Small intestine (tissue), 7 donors: ENCODE measurements at regions not wholly inside any gene's neighbourhood (a gene's known extent, or its start where the extent isn't known, plus 50 kb on each side); places are given as distances from the start of the nearest gene placed in this dataset.

ENCODE experiments used
- DNase-seq, 2 donors: peaks; one replicate each; pipeline versions ENCODE4 v3.0.0 to v3.0.0-alpha.2; 2013
- FAIRE-seq: peaks from 2 replicates; lab custom pipeline; 2012; peaks lifted over from hg19 to GRCh38; lab: Jason Lieb, UNC
- H3K27ac ChIP-seq, 3 donors: one replicate each; pipeline ENCODE4 v1.5.1; 2013; ENCODE audit warnings: low read length in 2 of 3, mild to moderate bottlenecking in 2 of 3, control low read depth in 1 of 3, inconsistent platforms in 1 of 3, low read depth in 1 of 3, moderate library complexity in 1 of 3
- H3K27me3 ChIP-seq, 3 donors: one replicate each; pipeline ENCODE4 v1.6.1; 2013; ENCODE audit warnings: low read length in 3 of 3, inconsistent platforms in 1 of 3; ENCODE audit not compliant: control insufficient read depth in 3 of 3, insufficient read depth in 3 of 3
- H3K36me3 ChIP-seq, 3 donors: one replicate each; pipeline ENCODE4 v1.6.1; 2013; ENCODE audit warnings: low read length in 3 of 3, inconsistent platforms in 1 of 3, low read depth in 1 of 3, mild to moderate bottlenecking in 1 of 3, moderate library complexity in 1 of 3; ENCODE audit not compliant: control insufficient read depth in 3 of 3, insufficient read depth in 2 of 3
- H3K4me1 ChIP-seq, 3 donors: one replicate each; pipeline ENCODE4 v1.6.1; 2013; ENCODE audit warnings: low read length in 2 of 3, inconsistent platforms in 1 of 3, low read depth in 1 of 3, mild to moderate bottlenecking in 1 of 3, moderate library complexity in 1 of 3; ENCODE audit not compliant: control insufficient read depth in 3 of 3, insufficient read depth in 2 of 3
- H3K4me3 ChIP-seq, 3 donors: one replicate each; pipeline ENCODE4 v1.5.1; 2013; ENCODE audit warnings: low read length in 3 of 3, control low read depth in 1 of 3, inconsistent platforms in 1 of 3, low read depth in 1 of 3, mild to moderate bottlenecking in 1 of 3, moderate library complexity in 1 of 3
- H3K9me3 ChIP-seq, 2 donors: one replicate each; pipeline ENCODE4 v1.6.1; 2013; ENCODE audit warnings: low read depth in 1 of 2, low read length in 1 of 2; ENCODE audit not compliant: control insufficient read depth in 2 of 2, insufficient read depth in 1 of 2
- WGBS, 3 donors: extraction: QIAGEN DNeasy Blood & Tissue Kit; methylation state at CpG; one replicate each; pipeline ENCODE4 v1.1.7; 2013; 5-methylcytosine and 5-hydroxymethylcytosine counted together
- donor health status: healthy with polysubstance abuse.
- donor health status: control.
- donor health status: control.
- donor health status: Bipolar disorder and iron deficiency.
- donor health status: healthy.

GRCh38 chrX:99461223-99461622 is 948.9 kb downstream of the PCDH19 start:
- H3K27me3 ChIP-seq = no peaks in the 10 kb centered on the region
- no peaks in the 10 kb centered on the region for H3K36me3 ChIP-seq
- DNase-seq = no peak
- 35 to 61% (median 40%) methylated on average over 4 of the region's 4 CpGs for WGBS, 3 donors
- H3K27ac ChIP-seq = no peak overlapping the region
- no peak overlapping the region for H3K4me3 ChIP-seq
- FAIRE-seq = no peak
- H3K9me3 ChIP-seq = no peaks in the 10 kb centered on the region
- H3K4me1 ChIP-seq = no peaks in the 10 kb centered on the region

- WGBS, 3 donors = 76 to 89% (median 84%) methylated on average over 1 of the region's 1 CpG
- Histone ChIP-seq H3K9me3 (no peaks in the 10 kb centered on the region), H3K4me1 (no peaks in the 10 kb centered on the region), H3K27me3 (no peaks in the 10 kb centered on the region), H3K27ac (no peak overlapping the region), H3K36me3 (no peaks in the 10 kb centered on the region), H3K4me3 (no peak overlapping the region)
- FAIRE-seq = no peak
- DNase-seq = no peak
These were observed 964.7 kb downstream of the PCDH19 start for GRCh38 chrX:99445336-99445735.

GRCh38 chrX:99421796-99422195 is 988.3 kb downstream of the PCDH19 start:
- Histone ChIP-seq H3K36me3 (no peaks in the 10 kb centered on the region), H3K4me1 (no peaks in the 10 kb centered on the region), H3K4me3 (no peak overlapping the region), H3K9me3 (peaks cover 0 to 1% of the 10 kb centered on the region in 2 donors), H3K27ac (no peak overlapping the region), H3K27me3 (no peaks in the 10 kb centered on the region)
- DNase-seq (no peak), FAIRE-seq (no peak)

- 55 to 81% (median 73%) methylated on average over 1 of the region's 1 CpG for WGBS, 3 donors
- Histone ChIP-seq H3K27me3 (no peaks in the 10 kb centered on the region), H3K4me1 (no peaks in the 10 kb centered on the region), H3K27ac (no peak overlapping the region), H3K36me3 (no peaks in the 10 kb centered on the region), H3K4me3 (no peak overlapping the region), H3K9me3 (peaks cover 2 to 8% of the 10 kb centered on the region in 2 donors)
- DNase-seq = no peak
- FAIRE-seq = no peak
These were observed 994.6 kb downstream of the PCDH19 start for GRCh38 chrX:99415470-99415869.

GRCh38 chrX:99413317-99413716 is 996.8 kb downstream of the PCDH19 start:
- DNase-seq (no peak), FAIRE-seq (no peak)
- no peaks in the 10 kb centered on the region for H3K4me1 ChIP-seq
- 74 to 91% (median 80%) methylated on average over 3 of the region's 3 CpGs for WGBS, 3 donors
- H3K27ac ChIP-seq = no peak overlapping the region
- H3K4me3 ChIP-seq = no peak overlapping the region
- no peaks in the 10 kb centered on the region for H3K36me3 ChIP-seq
- peaks cover 2 to 8% of the 10 kb centered on the region in 2 donors for H3K9me3 ChIP-seq
- H3K27me3 ChIP-seq = no peaks in the 10 kb centered on the region

GRCh38 chrX:99398545-99398944 is 1011.5 kb downstream of the PCDH19 start:
- FAIRE-seq (no peak), DNase-seq (no peak)
- Histone ChIP-seq H3K9me3 (peaks cover 0 to 2% of the 10 kb centered on the region in 2 donors), H3K4me1 (no peaks in the 10 kb centered on the region), H3K27me3 (no peaks in the 10 kb centered on the region), H3K36me3 (no peaks in the 10 kb centered on the region), H3K4me3 (no peak overlapping the region), H3K27ac (no peak overlapping the region)
- 57 to 76% (median 61%) methylated on average over 3 of the region's 3 CpGs for WGBS, 3 donors

- no peaks in the 10 kb centered on the region for H3K36me3 ChIP-seq
- no peak overlapping the region for H3K27ac ChIP-seq
- FAIRE-seq = no peak
These were observed 1012.2 kb downstream of the PCDH19 start for GRCh38 chrX:99397879-99398278.

GRCh38 chrX:99394456-99394855 is 1015.6 kb downstream of the PCDH19 start:
- Histone ChIP-seq H3K36me3 (no peaks in the 10 kb centered on the region), H3K27me3 (no peaks in the 10 kb centered on the region), H3K4me3 (no peak overlapping the region), H3K27ac (no peak overlapping the region), H3K9me3 (peaks cover 0 to 2% of the 10 kb centered on the region in 2 donors), H3K4me1 (no peaks in the 10 kb centered on the region)
- DNase-seq (no peak), FAIRE-seq (no peak)
- WGBS, 3 donors = 79 to 84% (median 83%) methylated on average over 2 of the region's 2 CpGs

More at GRCh38 chrX:99397879-99398278, 1012.2 kb downstream of the PCDH19 start:
- Histone ChIP-seq H3K4me1 (no peaks in the 10 kb centered on the region), H3K27me3 (no peaks in the 10 kb centered on the region), H3K9me3 (peaks cover 0 to 2% of the 10 kb centered on the region in 2 donors), H3K4me3 (no peak overlapping the region)
- DNase-seq = no peak
- 74 to 88% (median 75%) methylated on average over 1 of the region's 1 CpG for WGBS, 3 donors

GRCh38 chrX:99384594-99385374 is 1025.3 kb downstream of the PCDH19 start:
- Histone ChIP-seq H3K27ac (no peak overlapping the region), H3K27me3 (no peaks in the 10 kb centered on the region), H3K4me1 (no peaks in the 10 kb centered on the region), H3K36me3 (no peaks in the 10 kb centered on the region), H3K4me3 (no peak overlapping the region), H3K9me3 (peaks cover 0 to 14% of the 10 kb centered on the region in 2 donors)
- DNase-seq (no peak), FAIRE-seq (no peak)
- WGBS, 3 donors = 76 to 90% (median 83%) methylated on average over 4 to 5 of the region's 5 CpGs
